IPS-20b (cell line): ENCODE measurements at regions not wholly inside any gene's neighbourhood (a gene's known extent, or its start where the extent isn't known, plus 50 kb on each side); places are given as distances from the start of the nearest gene placed in this dataset.
"Not testable (repeated sequence)": the region's sequence is repeated elsewhere in the genome, so short reads cannot be mapped to it uniquely, and the experiment has no call there.

ENCODE experiments used
- H3K27ac ChIP-seq: one replicate; pipeline ENCODE4 v1.5.1; 2013; ENCODE audit warnings: low read length
- H3K27me3 ChIP-seq: 2 replicates; pipeline ENCODE4 v1.6.1; 2013; ENCODE audit warnings: mild to moderate bottlenecking, low read length, inconsistent platforms; ENCODE audit not compliant: insufficient read depth
- H3K36me3 ChIP-seq: 2 replicates; pipeline ENCODE4 v1.6.1; 2013; ENCODE audit warnings: low read depth, mild to moderate bottlenecking, inconsistent platforms, low read length, moderate library complexity; ENCODE audit not compliant: insufficient read depth
- H3K4me1 ChIP-seq: 2 replicates; pipeline ENCODE4 v1.6.1; 2013; ENCODE audit warnings: mild to moderate bottlenecking, control low read depth, inconsistent platforms, low read length, moderate library complexity; ENCODE audit not compliant: insufficient read depth
- H3K4me3 ChIP-seq: 2 replicates; pipeline ENCODE4 v1.5.1; 2013; ENCODE audit warnings: mild to moderate bottlenecking, low read length, inconsistent platforms
- H3K9ac ChIP-seq: 2 replicates; pipeline ENCODE4 v1.6.1; 2013; ENCODE audit warnings: low read depth, mild to moderate bottlenecking, inconsistent platforms, low read length, moderate library complexity
- H3K9me3 ChIP-seq: 2 replicates; pipeline ENCODE4 v1.6.1; 2013; ENCODE audit warnings: mild to moderate bottlenecking, low read depth, low read length, inconsistent platforms; ENCODE audit not compliant: insufficient read depth

- not testable (repeated sequence) for H3K27ac ChIP-seq, H3K4me1 ChIP-seq, H3K9ac ChIP-seq, H3K9me3 ChIP-seq, H3K36me3 ChIP-seq, H3K4me3 ChIP-seq, H3K27me3 ChIP-seq
Measured at GRCh38 chr4:89489921-89490431, 182.4 kb upstream of the GPRIN3 start.

GRCh38 chr4:89489338-89489771, 181.8 kb upstream of the GPRIN3 start:
- Histone ChIP-seq H3K27me3 (no peaks in the 10 kb centered on the region), H3K36me3 (no peaks in the 10 kb centered on the region), H3K4me1 (peaks cover 8% of the 10 kb centered on the region; the same call in 1 of the 2 replicates), H3K27ac (no peak overlapping the region), H3K9ac (no peak overlapping the region), H3K4me3 (no peak overlapping the region), H3K9me3 (no peaks in the 10 kb centered on the region)

- Histone ChIP-seq H3K9ac (no peak overlapping the region), H3K4me1 (peaks cover 8% of the 10 kb centered on the region; the same call in 1 of the 2 replicates)
Measured at GRCh38 chr4:89488736-89489135, 181.1 kb upstream of the GPRIN3 start.

GRCh38 chr4:89486673-89487072, 179.1 kb upstream of the GPRIN3 start:
- Histone ChIP-seq H3K4me3 (no peak overlapping the region), H3K4me1 (peaks cover 7% of the 10 kb centered on the region; the same call in 1 of the 2 replicates), H3K36me3 (no peaks in the 10 kb centered on the region), H3K27ac (no peak overlapping the region), H3K9me3 (no peaks in the 10 kb centered on the region), H3K9ac (no peak overlapping the region), H3K27me3 (no peaks in the 10 kb centered on the region)

More at GRCh38 chr4:89488736-89489135, 181.1 kb upstream of the GPRIN3 start:
- Histone ChIP-seq H3K27ac (no peak overlapping the region), H3K36me3 (no peaks in the 10 kb centered on the region), H3K4me3 (no peak overlapping the region), H3K27me3 (no peaks in the 10 kb centered on the region), H3K9me3 (no peaks in the 10 kb centered on the region)

- H3K27me3 ChIP-seq: no peaks in the 10 kb centered on the region
- H3K9me3 ChIP-seq: no peaks in the 10 kb centered on the region
- H3K4me3 ChIP-seq: no peak overlapping the region
- no peak overlapping the region for H3K27ac ChIP-seq
- no peak overlapping the region for H3K9ac ChIP-seq
- H3K36me3 ChIP-seq: no peaks in the 10 kb centered on the region
- H3K4me1 ChIP-seq: peaks cover 2% of the 10 kb centered on the region; the same call in 1 of the 2 replicates
Measured at GRCh38 chr4:89486042-89486441, 178.4 kb upstream of the GPRIN3 start.

- Histone ChIP-seq H3K4me1 (no peaks in the 10 kb centered on the region), H3K4me3 (no peak overlapping the region), H3K27ac (no peak overlapping the region), H3K27me3 (no peaks in the 10 kb centered on the region), H3K9ac (no peak overlapping the region), H3K9me3 (no peaks in the 10 kb centered on the region), H3K36me3 (no peaks in the 10 kb centered on the region)
Measured at GRCh38 chr4:89483833-89484232, 176.2 kb upstream of the GPRIN3 start.

- Histone ChIP-seq H3K9ac (no peak overlapping the region), H3K27ac (no peak overlapping the region), H3K4me1 (no peaks in the 10 kb centered on the region), H3K9me3 (no peaks in the 10 kb centered on the region), H3K27me3 (no peaks in the 10 kb centered on the region), H3K4me3 (no peak overlapping the region), H3K36me3 (no peaks in the 10 kb centered on the region)
Measured at GRCh38 chr4:89482926-89483595, 175.5 kb upstream of the GPRIN3 start.

- no peaks in the 10 kb centered on the region for H3K27me3 ChIP-seq
- no peaks in the 10 kb centered on the region for H3K9me3 ChIP-seq
- H3K4me1 ChIP-seq: no peaks in the 10 kb centered on the region
- H3K4me3 ChIP-seq: no peak overlapping the region
- H3K9ac ChIP-seq: no peak overlapping the region
- H3K27ac ChIP-seq: no peak overlapping the region
- no peaks in the 10 kb centered on the region for H3K36me3 ChIP-seq
Measured at GRCh38 chr4:89482251-89482650, 174.7 kb upstream of the GPRIN3 start.

GRCh38 chr4:89469930-89470375, 162.4 kb upstream of the GPRIN3 start:
- Histone ChIP-seq H3K4me1 (no peaks in the 10 kb centered on the region), H3K9ac (no peak overlapping the region), H3K27ac (no peak overlapping the region), H3K9me3 (no peaks in the 10 kb centered on the region), H3K36me3 (no peaks in the 10 kb centered on the region), H3K4me3 (no peak overlapping the region), H3K27me3 (no peaks in the 10 kb centered on the region)

- H3K9me3 ChIP-seq: no peaks in the 10 kb centered on the region
- no peaks in the 10 kb centered on the region for H3K27me3 ChIP-seq
- no peak overlapping the region for H3K4me3 ChIP-seq
- H3K27ac ChIP-seq: no peak overlapping the region
- H3K9ac ChIP-seq: no peak overlapping the region
- H3K4me1 ChIP-seq: no peaks in the 10 kb centered on the region
- H3K36me3 ChIP-seq: no peaks in the 10 kb centered on the region
Measured at GRCh38 chr4:89469516-89469915, 161.9 kb upstream of the GPRIN3 start.

- Histone ChIP-seq H3K4me3 (no peak overlapping the region), H3K4me1 (no peaks in the 10 kb centered on the region), H3K36me3 (no peaks in the 10 kb centered on the region), H3K9me3 (no peaks in the 10 kb centered on the region), H3K27ac (no peak overlapping the region), H3K9ac (no peak overlapping the region), H3K27me3 (no peaks in the 10 kb centered on the region)
Measured at GRCh38 chr4:89468602-89469001, 161.0 kb upstream of the GPRIN3 start.

GRCh38 chr4:89463341-89463740, 155.7 kb upstream of the GPRIN3 start:
- Histone ChIP-seq H3K36me3 (no peaks in the 10 kb centered on the region), H3K27ac (no peak overlapping the region), H3K9ac (no peak overlapping the region), H3K9me3 (no peaks in the 10 kb centered on the region), H3K4me3 (no peak overlapping the region), H3K4me1 (no peaks in the 10 kb centered on the region), H3K27me3 (no peaks in the 10 kb centered on the region)
